SHP77 (cell line): ENCODE measurements at regions not wholly inside any gene's neighbourhood (a gene's known extent, or its start where the extent isn't known, plus 50 kb on each side); places are given as distances from the start of the nearest gene placed in this dataset.
"Not testable (repeated sequence)": the region's sequence is repeated elsewhere in the genome, so short reads cannot be mapped to it uniquely, and the experiment has no call there.

Experiments used
- DNase-seq, 2 experiments: peaks; one replicate each; lab custom pipeline; 2025; lab: John Stamatoyannopoulos, UW

- no peak for DNase-seq
These were observed 106.7 kb upstream of the SNRPN start for GRCh38 chr15:24848050-24848449.

- no peak for DNase-seq
These were observed 98.1 kb upstream of the SNRPN start for GRCh38 chr15:24856397-24857390.

- no peak for DNase-seq
These were observed 97.0 kb upstream of the SNRPN start for GRCh38 chr15:24857763-24858162.

GRCh38 chr15:24858183-24858582 is 96.6 kb upstream of the SNRPN start:
- DNase-seq, result not testable (repeated sequence)

GRCh38 chr15:24858737-24859601 is 95.8 kb upstream of the SNRPN start:
- DNase-seq, result no peak

- no peak for DNase-seq
These were observed 93.6 kb upstream of the SNRPN start for GRCh38 chr15:24861014-24861690.

GRCh38 chr15:24862726-24863521 is 91.9 kb upstream of the SNRPN start:
- DNase-seq, result no peak

GRCh38 chr15:24865303-24865702 is 89.5 kb upstream of the SNRPN start:
- DNase-seq, result no peak

GRCh38 chr15:24877174-24877573 is 77.6 kb upstream of the SNRPN start:
- DNase-seq, result no peak

GRCh38 chr15:24878153-24878552 is 76.6 kb upstream of the SNRPN start:
- DNase-seq, result peak; percentile 38 to 66

GRCh38 chr15:24879492-24879891 is 75.3 kb upstream of the SNRPN start:
- DNase-seq, result no peak

- DNase-seq, result no peak
These were observed 74.1 kb upstream of the SNRPN start for GRCh38 chr15:24880663-24881062.

GRCh38 chr15:24886538-24886937 is 68.2 kb upstream of the SNRPN start:
- DNase-seq, result no peak

- no peak for DNase-seq
These were observed 56.0 kb upstream of the SNRPN start for GRCh38 chr15:24898715-24899272.

GRCh38 chr15:24899367-24899766 is 55.4 kb upstream of the SNRPN start:
- DNase-seq, result no peak

- no peak for DNase-seq
These were observed 55.0 kb upstream of the SNRPN start for GRCh38 chr15:24899795-24900194.

- no peak for DNase-seq
These were observed 53.4 kb upstream of the SNRPN start for GRCh38 chr15:24901409-24901808.
